GM12865 (cell line): ENCODE measurements at regions not wholly inside any gene's neighbourhood (a gene's known extent, or its start where the extent isn't known, plus 50 kb on each side); places are given as distances from the start of the nearest gene placed in this dataset.
"Not testable (repeated sequence)": the region's sequence is repeated elsewhere in the genome, so short reads cannot be mapped to it uniquely, and the experiment has no call there.

ENCODE experiments used
- DNase-seq: peaks from one replicate; pipeline ENCODE4 v3.0.0; 2010; ENCODE audit warnings: low read depth
- H3K4me3 ChIP-seq: 2 replicates; pipeline ENCODE4 v1.5.1; 2011; ENCODE audit warnings: mild to moderate bottlenecking, low read depth, low read length, control low read depth
- CTCF ChIP-seq: IDR thresholded peaks from 2 replicates; pipeline ENCODE4 v1.5.1; 2011; ENCODE audit warnings: low read length, control low read depth, low read depth, inconsistent platforms; ENCODE audit not compliant: insufficient read depth; ENCODE audit errors: missing control alignments

- peak; percentile 49 for DNase-seq
- peak; percentile 64 for TF ChIP-seq CTCF
Measured at GRCh38 chr5:44952376-44952775, 143.6 kb downstream of the MRPS30 start.

GRCh38 chr5:44953078-44953477 is 144.3 kb downstream of the MRPS30 start:
- no peak for TF ChIP-seq CTCF
- DNase-seq, result no peak
- no peak overlapping the region for H3K4me3 ChIP-seq

More at GRCh38 chr5:44952376-44952775, 143.6 kb downstream of the MRPS30 start:
- no peak overlapping the region for H3K4me3 ChIP-seq

- not testable (repeated sequence) for H3K4me3 ChIP-seq, DNase-seq
Measured at GRCh38 chr5:44958943-44959454, 150.3 kb downstream of the MRPS30 start.

- H3K4me3 ChIP-seq, result no peak overlapping the region
- no peak for DNase-seq
- no peak for TF ChIP-seq CTCF
Measured at GRCh38 chr5:44969825-44970224, 161.1 kb downstream of the MRPS30 start.

- not testable (repeated sequence) for DNase-seq, H3K4me3 ChIP-seq
Measured at GRCh38 chr5:44970963-44971362, 162.2 kb downstream of the MRPS30 start.

- DNase-seq, result no peak
- no peak overlapping the region for H3K4me3 ChIP-seq
- TF ChIP-seq CTCF, result no peak
Measured at GRCh38 chr5:44974813-44975212, 166.1 kb downstream of the MRPS30 start.

GRCh38 chr5:44981708-44982107 is 173.0 kb downstream of the MRPS30 start:
- no peak for DNase-seq
- no peak overlapping the region for H3K4me3 ChIP-seq
- TF ChIP-seq CTCF, result no peak

GRCh38 chr5:44983006-44983405 is 174.3 kb downstream of the MRPS30 start:
- DNase-seq, result no peak
- H3K4me3 ChIP-seq, result no peak overlapping the region
- no peak for TF ChIP-seq CTCF
